Cardiac muscle cell (in vitro differentiated cells and primary cell): ENCODE measurements at regions not wholly inside any gene's neighbourhood (a gene's known extent, or its start where the extent isn't known, plus 50 kb on each side); places are given as distances from the start of the nearest gene placed in this dataset.

Source experiments
- DNase-seq, 2 donors: peaks; one replicate each; pipeline versions ENCODE4 v3.0.0 to v3.0.0-alpha.2; 2010 to 2017; ENCODE audit warnings: low read depth in 1 of 2, low spot score in 1 of 2
- H3K27ac ChIP-seq: fragments of 200-600 bp; sonication (generic); 2 replicates; pipeline ENCODE4 v1.5.1; 2016
- H3K27me3 ChIP-seq: fragments of 200-600 bp; sonication (generic); 2 replicates; pipeline ENCODE4 v1.6.0; 2016; ENCODE audit warnings: control low read depth
- H3K36me3 ChIP-seq: fragments of 200-600 bp; sonication (generic); 2 replicates; pipeline ENCODE4 v1.5.1; 2016; ENCODE audit warnings: control low read depth
- H3K4me1 ChIP-seq: fragments of 200-600 bp; sonication (generic); 2 replicates; pipeline ENCODE4 v1.8.1; 2017; ENCODE audit warnings: low read depth, mild to moderate bottlenecking, mixed run types
- H3K4me3 ChIP-seq: fragments of 200-600 bp; sonication (generic); 2 replicates; pipeline ENCODE4 v1.5.1; 2016; ENCODE audit warnings: mild to moderate bottlenecking
- H3K9me3 ChIP-seq: fragments of 200-600 bp; sonication (generic); 2 replicates; pipeline ENCODE4 v1.5.1; 2017; ENCODE audit warnings: low read depth, mild to moderate bottlenecking, control low read depth
- TF ChIP-seq, protein P1 (sequence below): IDR thresholded peaks from 2 replicates; pipeline ENCODE4 v1.5.1; 2012; ENCODE audit warnings: low read depth, mild to moderate bottlenecking, low read length

DNA sequence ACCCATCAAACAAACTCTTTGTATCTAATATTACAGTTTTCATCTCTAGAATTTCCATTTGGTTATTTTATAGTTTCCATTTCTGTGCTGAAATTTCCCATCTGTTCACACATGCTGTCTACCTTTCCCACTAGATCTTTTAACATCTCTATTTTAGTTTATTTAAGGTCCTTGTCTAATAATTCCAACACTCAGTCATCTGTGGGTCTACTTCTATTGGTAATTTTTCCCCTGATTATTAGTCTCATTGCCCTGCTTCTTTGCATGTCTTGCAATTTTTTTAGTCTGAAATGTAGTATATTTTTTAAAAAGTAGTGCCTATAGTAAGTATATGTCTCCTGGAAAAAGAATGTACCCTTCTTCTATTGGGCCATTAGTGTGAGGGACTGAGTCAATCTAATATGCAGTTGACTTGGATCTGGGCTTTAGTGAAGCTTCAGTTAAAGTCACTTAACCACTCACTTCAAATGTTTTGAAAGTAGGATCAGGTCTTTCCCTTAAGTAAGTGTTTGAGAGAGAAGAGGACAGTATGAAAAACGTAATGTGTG lies 370.8 kb downstream of the SEC14L1 start:
- Histone ChIP-seq H3K4me3 (no peak overlapping the region), H3K27me3 (no peaks in the 10 kb centered on the region), H3K36me3 (no peaks in the 10 kb centered on the region), H3K4me1 (no peaks in the 10 kb centered on the region), H3K27ac (no peak overlapping the region), H3K9me3 (no peaks in the 10 kb centered on the region)
- TF ChIP-seq, protein P1, sequence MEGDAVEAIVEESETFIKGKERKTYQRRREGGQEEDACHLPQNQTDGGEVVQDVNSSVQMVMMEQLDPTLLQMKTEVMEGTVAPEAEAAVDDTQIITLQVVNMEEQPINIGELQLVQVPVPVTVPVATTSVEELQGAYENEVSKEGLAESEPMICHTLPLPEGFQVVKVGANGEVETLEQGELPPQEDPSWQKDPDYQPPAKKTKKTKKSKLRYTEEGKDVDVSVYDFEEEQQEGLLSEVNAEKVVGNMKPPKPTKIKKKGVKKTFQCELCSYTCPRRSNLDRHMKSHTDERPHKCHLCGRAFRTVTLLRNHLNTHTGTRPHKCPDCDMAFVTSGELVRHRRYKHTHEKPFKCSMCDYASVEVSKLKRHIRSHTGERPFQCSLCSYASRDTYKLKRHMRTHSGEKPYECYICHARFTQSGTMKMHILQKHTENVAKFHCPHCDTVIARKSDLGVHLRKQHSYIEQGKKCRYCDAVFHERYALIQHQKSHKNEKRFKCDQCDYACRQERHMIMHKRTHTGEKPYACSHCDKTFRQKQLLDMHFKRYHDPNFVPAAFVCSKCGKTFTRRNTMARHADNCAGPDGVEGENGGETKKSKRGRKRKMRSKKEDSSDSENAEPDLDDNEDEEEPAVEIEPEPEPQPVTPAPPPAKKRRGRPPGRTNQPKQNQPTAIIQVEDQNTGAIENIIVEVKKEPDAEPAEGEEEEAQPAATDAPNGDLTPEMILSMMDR = no peak
- DNase-seq = no peak

DNA sequence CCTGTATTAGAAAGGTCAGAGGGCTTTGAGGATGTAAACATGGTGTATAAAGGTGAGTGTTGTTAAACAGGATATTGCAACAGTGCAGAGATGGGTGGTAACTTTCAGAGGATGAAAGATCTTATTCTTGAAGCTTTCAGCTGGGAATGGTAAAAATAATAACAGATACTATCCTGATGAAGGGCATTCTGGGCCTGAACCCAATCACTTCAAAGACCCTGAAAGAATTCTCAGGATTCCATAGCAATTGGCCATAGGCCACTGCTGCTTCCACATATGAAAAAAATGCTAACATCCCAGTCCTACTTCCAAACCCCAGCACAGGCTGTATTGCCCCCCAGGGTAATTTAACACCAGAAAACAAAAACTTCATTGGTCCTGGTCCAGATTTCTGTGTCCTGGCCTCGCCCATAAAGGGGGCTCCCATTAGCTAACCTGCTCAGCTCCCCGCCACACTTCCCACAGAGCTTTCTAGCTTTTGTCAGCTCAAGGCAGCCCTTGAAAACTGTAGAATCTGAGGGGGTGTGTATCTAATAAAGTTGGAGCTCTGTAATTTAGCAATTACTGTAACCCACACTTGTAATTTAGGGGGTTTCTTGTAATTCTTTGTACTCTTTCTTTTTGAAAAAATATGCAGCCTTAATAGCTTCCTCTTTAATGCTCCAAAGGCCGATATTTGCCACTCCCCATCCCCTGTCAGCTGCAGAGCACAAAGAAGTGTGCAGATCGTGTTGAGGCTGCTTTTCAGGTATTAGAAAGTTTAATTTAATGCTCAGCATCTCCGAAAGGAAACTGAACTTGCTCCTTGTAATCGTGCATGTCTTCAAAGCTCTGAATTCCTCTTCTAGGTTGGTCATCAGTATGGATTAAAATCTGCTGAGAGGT lies 371.5 kb downstream of the SEC14L1 start:
- no peaks in the 10 kb centered on the region for H3K36me3 ChIP-seq
- TF ChIP-seq, protein P1 = no peak
- no peak overlapping the region for H3K4me3 ChIP-seq
- no peak for DNase-seq
- no peak overlapping the region for H3K27ac ChIP-seq
- H3K4me1 ChIP-seq = no peaks in the 10 kb centered on the region
- H3K27me3 ChIP-seq = no peaks in the 10 kb centered on the region
- no peaks in the 10 kb centered on the region for H3K9me3 ChIP-seq

DNA sequence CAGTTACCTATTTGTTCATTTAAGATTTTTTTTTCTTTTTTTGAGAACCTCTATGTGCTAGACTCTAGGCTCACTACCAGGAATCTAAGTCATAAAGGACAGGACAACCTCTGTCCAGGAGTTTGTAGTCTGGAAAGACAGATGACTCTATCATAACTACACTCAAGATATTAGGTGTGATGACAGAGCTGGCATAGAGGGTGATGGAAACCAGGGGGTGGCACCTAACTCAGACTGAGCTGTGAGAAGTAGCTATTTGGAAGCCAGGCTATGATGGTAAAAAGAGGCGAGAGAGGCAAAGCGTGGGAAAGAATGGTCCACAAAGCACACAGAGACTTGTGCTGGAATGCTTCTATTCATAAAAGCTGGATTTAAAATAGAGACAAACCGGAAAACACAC lies 372.3 kb downstream of the SEC14L1 start:
- no peak overlapping the region for H3K4me3 ChIP-seq
- no peaks in the 10 kb centered on the region for H3K4me1 ChIP-seq
- TF ChIP-seq, protein P1 = no peak
- no peak for DNase-seq
- H3K36me3 ChIP-seq = no peaks in the 10 kb centered on the region
- H3K9me3 ChIP-seq = no peaks in the 10 kb centered on the region
- H3K27me3 ChIP-seq = no peaks in the 10 kb centered on the region
- H3K27ac ChIP-seq = no peak overlapping the region

DNA sequence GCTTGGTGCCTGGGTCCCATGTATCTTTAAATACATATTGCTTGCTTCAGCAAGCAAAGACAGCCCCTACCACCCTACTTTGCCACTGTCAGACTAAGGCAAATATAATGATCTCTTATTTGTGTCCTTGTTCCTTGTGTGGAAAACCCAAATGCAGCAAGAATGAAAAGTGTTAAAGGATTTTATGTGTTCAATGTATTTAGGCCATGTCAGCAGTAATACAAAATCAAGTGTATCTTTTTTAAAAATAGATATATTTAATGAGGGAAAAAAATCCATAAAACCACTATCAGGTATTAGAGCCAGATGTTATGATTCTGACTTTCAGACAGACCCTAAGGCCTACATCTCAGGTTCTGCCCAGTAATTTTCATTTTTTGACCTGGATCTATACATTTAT lies 374.5 kb downstream of the SEC14L1 start:
- TF ChIP-seq, protein P1 = no peak
- Histone ChIP-seq H3K4me3 (no peak overlapping the region), H3K27ac (no peak overlapping the region), H3K9me3 (no peaks in the 10 kb centered on the region), H3K4me1 (no peaks in the 10 kb centered on the region), H3K27me3 (no peaks in the 10 kb centered on the region), H3K36me3 (no peaks in the 10 kb centered on the region)
- no peak for DNase-seq

DNA sequence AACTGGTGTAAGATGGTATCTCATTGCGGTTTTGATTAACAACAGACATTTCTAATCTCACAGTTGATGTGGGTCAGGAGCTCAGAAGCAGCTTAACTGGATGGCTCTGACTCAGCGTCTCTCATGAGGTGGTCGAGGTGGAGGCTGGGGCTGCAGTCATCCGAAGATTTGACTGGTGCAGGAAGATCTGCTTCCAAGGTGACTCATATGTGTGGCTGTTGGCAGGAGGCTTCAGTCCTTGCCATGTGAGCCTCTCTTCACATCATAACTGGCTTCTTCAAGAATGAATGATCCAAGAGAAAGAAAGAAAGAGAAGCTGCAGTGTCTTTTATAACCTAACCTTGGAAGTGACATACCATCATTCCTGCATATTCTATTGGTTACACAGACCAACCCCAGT lies 376.1 kb downstream of the SEC14L1 start:
- Histone ChIP-seq H3K9me3 (no peaks in the 10 kb centered on the region), H3K4me3 (no peak overlapping the region), H3K36me3 (no peaks in the 10 kb centered on the region), H3K27ac (no peak overlapping the region), H3K27me3 (no peaks in the 10 kb centered on the region), H3K4me1 (no peaks in the 10 kb centered on the region)
- DNase-seq = peak in 1 of 2 donors; percentile 56
- TF ChIP-seq, protein P1 = no peak
